HL-60 (cell line): ENCODE measurements at regions not wholly inside any gene's neighbourhood (a gene's known extent, or its start where the extent isn't known, plus 50 kb on each side); places are given as distances from the start of the nearest gene placed in this dataset.

Experiments
- CTCF ChIP-seq: IDR thresholded peaks from one replicate; pipeline ENCODE4 v1.5.1; 2011; ENCODE audit warnings: low read length, control low read depth, inconsistent platforms; ENCODE audit not compliant: insufficient read depth
- GABPA ChIP-seq: IDR thresholded peaks from 2 replicates; pipeline ENCODE4 v1.6.1; 2012; ENCODE audit warnings: low read depth
- POLR2AphosphoS5 ChIP-seq: IDR thresholded peaks from 2 replicates; pipeline ENCODE4 v1.6.1; 2012; ENCODE audit warnings: low read depth
- REST ChIP-seq: IDR thresholded peaks from 2 replicates; pipeline ENCODE4 v1.6.1; 2012; ENCODE audit warnings: low read depth; ENCODE audit not compliant: insufficient replicate concordance
- SPI1 ChIP-seq: IDR thresholded peaks from 2 replicates; pipeline ENCODE4 v1.6.1; 2012; ENCODE audit warnings: low read depth, mild to moderate bottlenecking, borderline replicate concordance

- TF ChIP-seq CTCF, result no peak
- no peak for TF ChIP-seq REST
- TF ChIP-seq GABPA, result no peak
- TF ChIP-seq SPI1, result no peak
- no peak for TF ChIP-seq POLR2AphosphoS5
Observed at GRCh38 chr1:2880812-2881295, 79.4 kb upstream of the TTC34 start.
